ENCODE measurements at regions not wholly inside any gene's neighbourhood (a gene's known extent, or its start where the extent isn't known, plus 50 kb on each side); places are given as distances from the start of the nearest gene placed in this dataset.
"Not testable (repeated sequence)": the region's sequence is repeated elsewhere in the genome, so short reads cannot be mapped to it uniquely, and the experiment has no call there.

GRCh38 chr14:89060191-89060590 is 235.7 kb downstream of the TTC8 start:
- DNase-seq (ENCODE audit: low read depth in 2 of 2): no peak

- no peak for DNase-seq (ENCODE audit: low read depth in 2 of 2)
These were observed 237.2 kb downstream of the TTC8 start for GRCh38 chr14:89061696-89062095.

DNA sequence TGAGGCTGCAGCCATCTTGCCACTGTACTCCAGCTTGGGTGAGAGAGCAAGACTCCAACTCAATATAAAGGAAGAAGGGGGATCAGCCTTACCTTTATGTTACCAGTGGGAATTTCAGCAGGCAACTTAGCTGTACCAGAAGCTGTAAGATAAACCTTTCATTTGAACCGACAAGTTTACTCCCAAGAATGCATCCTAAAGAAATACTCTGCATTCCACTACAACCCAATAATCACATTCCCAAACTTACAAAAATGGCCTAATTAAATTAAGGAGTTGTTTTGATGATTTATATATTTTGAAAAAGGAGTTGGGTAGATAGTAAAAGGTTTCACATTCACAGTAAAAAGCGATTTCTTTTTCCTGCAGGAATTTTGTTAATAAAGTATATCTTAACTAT is 241.4 kb downstream of the TTC8 start:
- no peak for DNase-seq (ENCODE audit: low read depth in 2 of 2)

GRCh38 chr14:89067293-89067972 is 243.0 kb downstream of the TTC8 start:
- no peak for DNase-seq (ENCODE audit: low read depth in 2 of 2)

DNA sequence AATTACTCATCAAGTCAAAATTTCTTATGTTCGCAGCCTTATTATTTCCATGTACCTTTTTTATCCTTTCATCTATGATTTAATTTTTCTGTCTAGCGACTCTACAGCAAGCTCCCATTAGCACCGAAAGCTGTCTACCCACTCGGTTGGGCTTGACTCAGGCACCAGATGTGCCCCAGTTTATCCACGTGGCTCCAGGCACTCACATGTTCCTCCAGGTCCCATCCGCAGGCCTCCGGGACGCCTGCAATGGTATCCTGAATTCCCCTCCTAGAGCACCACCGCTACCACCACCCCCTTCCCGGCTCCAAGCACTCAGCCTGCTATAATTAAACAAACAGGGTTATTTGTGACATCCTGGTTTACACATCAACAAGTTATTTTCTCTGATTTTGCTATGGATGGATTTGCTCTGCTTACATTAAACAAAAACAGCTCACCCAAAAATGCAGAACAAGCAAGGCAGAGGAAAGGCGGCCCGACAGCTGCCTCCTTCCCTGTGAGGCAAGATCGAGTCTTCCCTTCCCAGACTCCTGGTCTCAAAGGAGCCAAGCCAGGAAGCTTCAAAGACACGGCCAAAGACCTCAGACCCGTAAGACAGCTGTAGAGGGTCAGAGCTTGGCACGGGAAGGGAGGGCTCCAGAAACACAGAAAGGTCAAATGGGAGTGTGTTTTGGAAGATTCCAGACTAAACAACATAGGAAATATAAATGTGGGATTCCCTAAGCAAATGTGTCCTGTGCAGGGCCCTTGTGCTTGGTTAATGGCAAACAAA is 253.8 kb downstream of the TTC8 start:
- DNase-seq (ENCODE audit: low read depth in 2 of 2): no peak

- no peak for DNase-seq (ENCODE audit: low read depth in 2 of 2)
These were observed 260.8 kb downstream of the TTC8 start for GRCh38 chr14:89085231-89085731.

DNA sequence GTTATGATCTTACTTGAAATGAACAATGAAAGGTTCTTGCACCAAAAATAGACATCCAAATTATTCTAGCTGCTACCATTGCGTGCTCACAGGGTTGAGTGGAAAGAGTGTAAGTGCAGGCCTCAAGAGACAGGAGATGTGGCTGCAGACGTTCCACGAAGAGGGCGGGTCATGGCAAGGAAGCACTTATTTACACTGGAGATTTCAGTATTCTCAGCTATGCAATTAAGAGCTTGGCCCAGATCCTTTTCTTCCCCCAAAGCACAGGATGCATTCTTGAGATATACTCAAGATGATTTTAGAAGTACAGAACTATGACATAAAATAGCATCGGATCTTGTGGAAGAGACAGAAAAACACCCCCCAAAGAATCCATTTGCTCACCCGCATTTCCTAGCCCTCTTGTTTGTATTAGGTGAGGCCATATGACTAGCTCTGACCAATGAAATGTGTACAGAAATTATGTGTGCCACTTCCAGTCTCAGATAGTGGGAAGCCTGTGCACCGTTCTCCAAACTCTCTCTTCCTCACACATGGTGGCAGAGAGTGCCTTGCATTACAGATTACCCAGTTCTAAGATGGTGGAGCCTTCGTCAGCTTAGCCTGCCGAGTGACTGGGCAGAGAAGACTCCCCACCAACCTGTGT is 261.4 kb downstream of the TTC8 start:
- no peak for DNase-seq (ENCODE audit: low read depth in 2 of 2)

- no peak for DNase-seq (ENCODE audit: low read depth in 2 of 2)
These were observed 264.1 kb downstream of the TTC8 start for GRCh38 chr14:89088530-89088929.

DNA sequence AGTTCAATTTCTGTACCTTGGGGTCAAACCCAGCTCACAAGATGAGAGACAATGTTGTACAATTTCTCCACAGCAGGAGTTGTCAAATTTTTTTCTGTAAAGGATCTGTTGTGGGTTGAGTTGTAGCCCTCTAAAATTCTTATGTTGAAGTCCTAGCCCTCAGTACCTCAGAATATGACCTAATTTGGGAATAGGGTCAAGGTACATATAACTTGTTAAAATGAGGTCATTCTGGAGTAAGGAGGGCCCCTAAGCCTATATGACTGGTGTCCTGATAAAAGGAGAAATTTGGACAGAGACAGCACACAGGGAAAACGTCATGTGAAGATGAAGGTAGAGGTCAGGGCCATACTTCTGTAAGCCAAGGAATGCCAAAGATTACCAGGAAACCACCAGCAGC is 264.9 kb downstream of the TTC8 start:
- DNase-seq (ENCODE audit: low read depth in 2 of 2): no peak

DNA sequence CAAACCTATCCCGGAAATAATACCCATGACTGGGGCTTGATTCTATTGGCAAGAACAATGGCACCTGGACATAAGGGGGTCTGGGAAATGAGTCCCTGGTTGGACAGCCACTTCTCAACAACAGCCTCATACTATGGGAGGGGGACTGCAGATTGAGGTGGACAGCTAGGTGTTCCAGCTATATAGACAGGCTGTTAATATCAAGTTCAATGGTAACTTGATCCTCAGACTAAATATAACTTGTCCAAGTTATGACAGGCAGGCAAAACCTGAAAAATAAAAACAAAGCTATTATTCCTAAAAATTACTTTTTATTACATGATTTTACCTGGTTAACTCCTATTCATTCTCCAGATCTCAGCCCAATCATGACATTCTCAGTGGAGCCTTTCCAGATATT is 267.3 kb downstream of the TTC8 start:
- no peak for DNase-seq (ENCODE audit: low read depth in 2 of 2)

DNA sequence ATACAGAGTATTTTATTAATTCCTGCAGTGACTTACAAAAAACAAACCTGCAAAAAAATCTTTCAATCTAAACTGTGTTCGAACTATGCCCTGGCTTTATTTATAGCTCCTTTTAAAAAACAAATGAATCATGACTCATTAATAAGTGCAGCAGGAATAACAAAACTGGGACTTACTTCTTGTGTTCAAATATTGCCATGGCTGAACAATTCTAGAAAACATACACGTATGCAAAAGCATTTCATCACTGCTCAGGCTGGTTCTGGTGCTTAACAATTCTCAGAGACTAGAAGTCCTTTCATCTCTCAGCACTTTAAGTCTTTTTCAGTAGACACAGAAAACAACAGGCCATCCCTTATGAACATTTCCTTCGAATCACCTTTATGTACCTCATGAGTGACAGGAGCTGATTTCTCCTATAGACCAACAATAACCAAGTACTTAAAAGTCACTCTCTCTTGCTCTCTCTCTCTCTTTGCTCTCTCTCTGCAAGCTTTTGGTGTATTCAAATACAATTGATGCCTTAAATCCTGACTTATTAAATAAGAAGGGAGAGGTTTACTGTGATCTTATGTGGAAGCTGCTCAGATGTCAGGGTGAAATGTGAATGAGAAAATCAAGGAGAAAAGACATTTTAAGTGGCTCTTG is 268.8 kb downstream of the TTC8 start:
- no peak for DNase-seq (ENCODE audit: low read depth in 2 of 2)

DNA sequence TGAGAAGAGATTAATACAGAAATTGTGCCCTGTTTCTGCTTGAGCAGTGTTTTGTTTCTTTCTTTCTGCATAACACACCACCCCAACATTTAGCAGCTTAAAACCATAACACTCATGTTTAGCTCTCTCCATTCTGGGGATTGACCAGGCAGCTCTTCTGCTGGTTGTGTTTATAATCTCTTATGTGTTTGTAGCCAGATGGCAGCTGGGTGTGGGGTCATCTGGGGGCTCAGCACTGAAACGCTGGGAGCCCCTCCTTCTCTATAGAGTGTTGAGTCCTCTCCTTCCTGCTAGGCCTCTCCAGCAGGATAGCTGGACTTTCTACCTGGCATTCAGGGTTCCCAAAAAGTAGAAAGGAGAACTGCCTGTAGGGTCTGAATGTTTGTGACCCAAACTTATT is 270.6 kb downstream of the TTC8 start:
- no peak for DNase-seq (ENCODE audit: low read depth in 2 of 2)

- DNase-seq (ENCODE audit: low read depth in 2 of 2): no peak
These were observed 272.5 kb downstream of the TTC8 start for GRCh38 chr14:89096946-89097345.

- no peak for DNase-seq (ENCODE audit: low read depth in 2 of 2)
These were observed 273.8 kb downstream of the TTC8 start for GRCh38 chr14:89098254-89098653.

DNA sequence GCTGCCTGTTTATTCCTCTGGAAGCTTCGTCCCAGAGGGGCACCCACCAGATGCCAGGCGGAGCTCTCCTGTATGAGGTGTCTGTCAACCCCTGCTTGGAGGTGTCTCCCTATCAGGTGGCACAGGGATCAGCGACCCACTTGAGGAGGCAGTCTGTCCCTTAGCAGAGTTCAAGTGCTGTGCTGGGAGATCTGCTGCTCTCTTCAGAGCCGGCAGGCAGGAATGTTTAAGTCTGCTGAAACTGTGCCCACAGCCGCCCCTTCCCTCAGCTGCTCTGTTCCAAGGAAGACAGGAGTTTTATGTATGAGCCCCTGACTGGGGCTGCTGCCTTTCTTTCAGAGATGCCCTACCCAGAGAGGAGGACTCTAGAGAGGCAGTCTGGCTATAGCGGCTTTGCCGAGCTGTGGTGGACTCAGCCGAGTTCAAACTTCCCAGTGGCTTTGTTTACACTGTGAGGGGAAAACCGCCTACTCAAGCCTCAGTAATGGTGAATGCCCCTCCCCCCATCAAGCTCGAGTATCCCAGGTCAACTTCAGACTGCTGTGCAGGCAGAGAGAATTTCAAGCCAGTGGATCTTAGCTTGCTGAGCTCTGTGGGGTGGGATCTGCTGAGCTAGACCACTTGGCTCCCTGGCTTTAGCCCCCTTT is 279.8 kb downstream of the TTC8 start:
- not testable (repeated sequence) for DNase-seq (ENCODE audit: low read depth in 2 of 2)

- not testable (repeated sequence) for DNase-seq (ENCODE audit: low read depth in 2 of 2)
These were observed 280.4 kb downstream of the TTC8 start for GRCh38 chr14:89104861-89105260.

Measured in dermis microvascular lymphatic vessel endothelial cell (primary cell).